ENCODE measurements at regions not wholly inside any gene's neighbourhood (a gene's known extent, or its start where the extent isn't known, plus 50 kb on each side); places are given as distances from the start of the nearest gene placed in this dataset.

GRCh38 chr9:102461156-102461819 lies 533.8 kb upstream of the CYLC2 start:
- TF ChIP-seq POLR2A (IDR thresholded peaks at IDR 0.05; ENCODE audit: low read depth, low read length) (no peak), TAF1 (IDR thresholded peaks at IDR 0.05; ENCODE audit: low read depth, low read length) (no peak), POLR2AphosphoS5 (IDR thresholded peaks at IDR 0.05; ENCODE audit: low read depth, low read length) (no peak), SPI1 (IDR thresholded peaks at IDR 0.05; ENCODE audit: low read depth, low read length) (no peak), POU2F2 (IDR thresholded peaks at IDR 0.05; ENCODE audit: low read depth, low read length) (no peak), PAX5 (IDR thresholded peaks at IDR 0.05; ENCODE audit: insufficient read depth, low read length, severe bottlenecking) (no peak)

Data from GM12891 (cell line).